Activated naive CD4-positive, alpha-beta T cell treated with Interleukin-2 at 50 U/mL for 16 hours (primary cell): ENCODE measurements at regions not wholly inside any gene's neighbourhood (a gene's known extent, or its start where the extent isn't known, plus 50 kb on each side); places are given as distances from the start of the nearest gene placed in this dataset.
"Not testable (repeated sequence)": the region's sequence is repeated elsewhere in the genome, so short reads cannot be mapped to it uniquely, and the experiment has no call there.

Experiments used
- DNase-seq: peaks from one replicate; pipeline ENCODE4 v3.0.0-alpha.2; 2020

GRCh38 chr9:75810063-75810462 is 80.4 kb upstream of the PCSK5 start:
- no peak for DNase-seq

DNA sequence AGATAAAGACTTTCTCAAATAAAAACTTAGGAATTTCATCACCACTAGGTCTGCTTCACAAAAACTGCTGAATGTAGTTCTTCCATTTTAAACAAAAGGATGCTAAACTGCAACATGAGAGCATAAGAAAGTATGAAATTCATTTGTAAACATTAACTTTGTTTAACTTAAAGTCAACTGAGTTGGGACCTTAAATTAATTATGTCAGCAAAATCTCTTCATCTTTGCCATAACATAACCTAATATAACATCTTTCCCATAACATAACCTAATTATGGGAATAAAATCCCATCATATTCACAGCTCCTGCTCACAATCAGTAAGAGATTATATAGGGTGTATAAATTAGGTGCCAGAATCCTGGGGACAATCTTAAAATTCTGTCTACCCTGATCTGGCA is 78.8 kb upstream of the PCSK5 start:
- DNase-seq = no peak

GRCh38 chr9:75812141-75812540 is 78.3 kb upstream of the PCSK5 start:
- DNase-seq = no peak

GRCh38 chr9:75814667-75815066 is 75.8 kb upstream of the PCSK5 start:
- no peak for DNase-seq

DNA sequence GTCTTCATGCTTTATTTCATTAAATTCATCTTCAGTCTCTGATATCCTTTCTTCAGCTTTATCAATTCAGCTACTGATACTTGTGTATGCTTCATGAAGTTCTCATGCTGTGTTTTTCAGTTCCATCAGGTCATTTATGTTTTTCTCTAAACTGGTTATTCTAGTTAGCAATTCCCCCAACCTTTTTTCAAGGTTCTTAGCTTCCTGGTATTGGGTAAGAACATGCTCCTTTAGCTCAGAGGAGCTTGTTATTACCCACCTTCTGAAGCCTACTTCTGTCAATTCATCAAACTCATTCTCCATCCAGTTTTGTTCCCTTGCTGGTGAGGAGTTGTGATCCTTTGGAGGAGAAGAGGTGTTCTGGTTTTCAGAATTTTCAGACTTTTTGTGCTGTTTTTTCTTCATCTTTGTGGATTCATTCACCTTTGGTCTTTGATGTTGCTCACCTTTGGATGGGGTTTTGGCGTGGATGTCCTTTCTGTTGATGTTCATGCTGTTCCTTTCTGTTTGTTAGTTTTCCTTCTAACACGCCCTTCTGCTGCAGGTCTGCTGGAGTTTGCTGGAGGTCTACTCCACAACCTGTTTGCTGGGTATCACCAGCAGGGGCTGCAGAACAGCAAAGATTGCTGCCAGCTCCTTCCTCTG is 69.9 kb upstream of the PCSK5 start:
- not testable (repeated sequence) for DNase-seq

GRCh38 chr9:75823151-75823550 is 67.3 kb upstream of the PCSK5 start:
- DNase-seq = no peak

- DNase-seq = no peak
These were observed 65.5 kb upstream of the PCSK5 start for GRCh38 chr9:75824816-75825568.

DNA sequence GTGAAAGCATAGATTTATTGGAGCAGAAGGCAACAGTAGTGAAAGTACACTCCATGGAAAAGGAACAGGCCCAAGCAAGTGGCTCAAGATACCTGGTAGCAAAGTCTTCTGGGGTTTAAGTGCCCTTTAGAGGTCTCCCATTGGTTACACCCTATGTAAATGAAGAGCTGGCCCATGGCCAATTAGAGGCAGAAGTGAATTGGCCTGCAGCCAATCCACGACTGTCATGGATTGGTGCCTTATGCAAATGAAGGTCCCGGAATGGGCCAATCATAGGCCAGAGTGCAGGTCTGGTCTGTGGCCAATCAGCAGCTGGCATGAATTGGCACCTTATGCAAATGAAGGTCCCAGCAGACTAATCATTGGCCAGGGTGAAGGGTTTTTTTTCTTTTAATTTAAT is 64.2 kb upstream of the PCSK5 start:
- DNase-seq = no peak

GRCh38 chr9:75830303-75830702 is 60.2 kb upstream of the PCSK5 start:
- no peak for DNase-seq

DNA sequence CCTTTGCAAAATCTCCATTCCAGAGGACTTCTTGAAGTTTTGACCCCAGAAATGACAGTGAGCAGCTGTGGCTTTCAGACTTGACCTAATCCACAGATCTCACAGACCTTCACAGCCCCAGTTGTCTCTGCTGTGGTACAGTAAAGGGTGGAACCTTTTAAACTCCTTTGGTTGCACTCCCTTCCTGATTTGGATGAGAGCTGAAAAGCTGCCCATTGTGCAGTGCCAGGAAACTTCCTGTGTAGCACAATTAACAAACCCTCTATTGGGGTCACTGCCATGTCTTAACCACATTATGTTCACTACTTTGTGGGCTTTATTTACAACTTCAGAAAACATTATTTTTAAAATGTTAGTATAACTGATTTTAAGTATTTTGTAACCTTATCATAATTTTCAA is 56.7 kb upstream of the PCSK5 start:
- DNase-seq = no peak

- DNase-seq = no peak
These were observed 55.6 kb upstream of the PCSK5 start for GRCh38 chr9:75834878-75835277.
